ENCODE measurements at regions not wholly inside any gene's neighbourhood (a gene's known extent, or its start where the extent isn't known, plus 50 kb on each side); places are given as distances from the start of the nearest gene placed in this dataset.
"Not testable (repeated sequence)": the region's sequence is repeated elsewhere in the genome, so short reads cannot be mapped to it uniquely, and the experiment has no call there.

DNA sequence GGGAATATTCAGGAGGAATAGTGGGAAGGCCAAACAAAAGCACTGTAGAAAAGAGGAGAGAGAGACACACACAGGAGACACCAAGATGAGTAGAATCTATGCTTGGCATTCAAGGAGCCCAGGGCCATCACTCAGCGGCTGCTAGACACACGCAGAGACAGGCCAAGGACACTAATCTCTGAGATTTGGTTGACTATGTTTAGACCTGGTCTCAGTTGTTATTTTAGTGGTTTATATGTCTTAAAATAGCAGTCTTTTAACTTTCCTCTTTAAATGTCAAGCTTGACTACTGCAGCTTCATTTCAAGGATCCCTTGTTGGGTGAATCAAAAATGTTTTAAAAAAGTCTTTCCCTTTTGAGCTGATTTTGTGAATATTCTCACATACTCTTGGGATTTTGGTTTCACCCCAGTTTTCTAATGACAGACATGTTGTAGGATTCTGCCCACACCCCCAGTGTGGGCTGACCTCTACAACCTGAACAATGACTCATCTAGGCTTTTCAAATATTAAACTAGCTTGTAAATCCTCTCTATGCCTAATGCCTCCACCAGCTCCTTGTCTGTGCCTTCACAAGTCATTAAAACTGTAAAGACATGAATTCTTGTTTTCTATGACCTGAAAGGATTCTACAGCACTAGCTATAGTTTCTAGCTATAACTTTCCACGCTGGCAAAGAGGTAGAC, 142.7 kb upstream of the EXOC2 start:
- no peaks in the 10 kb centered on the region for H3K27me3 Mint-ChIP-seq (ENCODE audit: unreplicated experiment)
- TF ChIP-seq, protein P1, sequence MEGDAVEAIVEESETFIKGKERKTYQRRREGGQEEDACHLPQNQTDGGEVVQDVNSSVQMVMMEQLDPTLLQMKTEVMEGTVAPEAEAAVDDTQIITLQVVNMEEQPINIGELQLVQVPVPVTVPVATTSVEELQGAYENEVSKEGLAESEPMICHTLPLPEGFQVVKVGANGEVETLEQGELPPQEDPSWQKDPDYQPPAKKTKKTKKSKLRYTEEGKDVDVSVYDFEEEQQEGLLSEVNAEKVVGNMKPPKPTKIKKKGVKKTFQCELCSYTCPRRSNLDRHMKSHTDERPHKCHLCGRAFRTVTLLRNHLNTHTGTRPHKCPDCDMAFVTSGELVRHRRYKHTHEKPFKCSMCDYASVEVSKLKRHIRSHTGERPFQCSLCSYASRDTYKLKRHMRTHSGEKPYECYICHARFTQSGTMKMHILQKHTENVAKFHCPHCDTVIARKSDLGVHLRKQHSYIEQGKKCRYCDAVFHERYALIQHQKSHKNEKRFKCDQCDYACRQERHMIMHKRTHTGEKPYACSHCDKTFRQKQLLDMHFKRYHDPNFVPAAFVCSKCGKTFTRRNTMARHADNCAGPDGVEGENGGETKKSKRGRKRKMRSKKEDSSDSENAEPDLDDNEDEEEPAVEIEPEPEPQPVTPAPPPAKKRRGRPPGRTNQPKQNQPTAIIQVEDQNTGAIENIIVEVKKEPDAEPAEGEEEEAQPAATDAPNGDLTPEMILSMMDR (IDR thresholded peaks at IDR 0.05; ENCODE audit: unreplicated experiment) = no peak
- intact Hi-C loops (cut with micrococcal nuclease; ENCODE audit: unreplicated experiment) = no loop called here
- no peaks in the 10 kb centered on the region for H3K36me3 Mint-ChIP-seq (ENCODE audit: insufficient read depth, unreplicated experiment)
- peaks cover 4% of the 10 kb centered on the region for H3K9me3 Mint-ChIP-seq (ENCODE audit: low read depth, unreplicated experiment)
- BruUV-seq (replicated peaks) = no TSS peak
- DNase-seq = no peak
- peak overlapping the region; percentile 36 for H3K27ac Mint-ChIP-seq (ENCODE audit: unreplicated experiment)
- no peak overlapping the region for H3K4me3 Mint-ChIP-seq (ENCODE audit: low read depth, unreplicated experiment)
- H3K4me1 Mint-ChIP-seq (ENCODE audit: low read depth, unreplicated experiment) = peaks cover 14% of the 10 kb centered on the region
- CTCF ChIA-PET = interaction anchor here (0.6 to 1.1 kb wide), 3 partner anchors 35 to 1518 kb away, joined by 3 read pairs; no protein-coding TSS in a partner anchor

DNA sequence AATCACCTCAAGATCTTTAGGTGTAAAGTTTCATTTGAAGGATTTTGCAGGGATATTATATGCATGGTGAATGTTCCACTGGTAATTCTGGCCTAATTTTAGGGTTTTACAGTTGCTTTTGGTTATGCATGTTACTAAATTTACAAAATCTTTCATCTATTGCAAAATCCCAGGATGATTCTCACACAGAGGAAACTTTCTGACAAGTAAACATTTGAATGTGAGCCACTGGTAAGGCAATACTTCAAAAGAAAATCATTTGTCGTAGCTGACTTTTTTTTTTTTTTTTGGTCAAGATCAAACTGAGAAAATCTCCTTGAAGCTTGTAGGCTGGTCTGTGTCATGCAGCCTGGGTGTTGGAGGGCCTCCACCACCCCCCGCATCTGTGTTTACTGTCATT, 141.9 kb upstream of the EXOC2 start:
- Mint-ChIP-seq H3K9me3 (ENCODE audit: low read depth, unreplicated experiment) (peaks cover 2% of the 10 kb centered on the region), H3K27me3 (ENCODE audit: unreplicated experiment) (no peaks in the 10 kb centered on the region), H3K4me1 (ENCODE audit: low read depth, unreplicated experiment) (peaks cover 14% of the 10 kb centered on the region), H3K27ac (ENCODE audit: unreplicated experiment) (no peak overlapping the region), H3K4me3 (ENCODE audit: low read depth, unreplicated experiment) (no peak overlapping the region), H3K36me3 (ENCODE audit: insufficient read depth, unreplicated experiment) (no peaks in the 10 kb centered on the region)
- CTCF ChIA-PET = interaction anchor here (1.1 kb wide), 1 partner anchor 228 kb away, joined by 3 read pairs; no protein-coding TSS in a partner anchor
- DNase-seq = no peak
- BruUV-seq (replicated peaks) = no TSS peak
- TF ChIP-seq, protein P1 (IDR thresholded peaks at IDR 0.05; ENCODE audit: unreplicated experiment) = no peak
- intact Hi-C loops (cut with micrococcal nuclease; ENCODE audit: unreplicated experiment) = no loop called here

DNA sequence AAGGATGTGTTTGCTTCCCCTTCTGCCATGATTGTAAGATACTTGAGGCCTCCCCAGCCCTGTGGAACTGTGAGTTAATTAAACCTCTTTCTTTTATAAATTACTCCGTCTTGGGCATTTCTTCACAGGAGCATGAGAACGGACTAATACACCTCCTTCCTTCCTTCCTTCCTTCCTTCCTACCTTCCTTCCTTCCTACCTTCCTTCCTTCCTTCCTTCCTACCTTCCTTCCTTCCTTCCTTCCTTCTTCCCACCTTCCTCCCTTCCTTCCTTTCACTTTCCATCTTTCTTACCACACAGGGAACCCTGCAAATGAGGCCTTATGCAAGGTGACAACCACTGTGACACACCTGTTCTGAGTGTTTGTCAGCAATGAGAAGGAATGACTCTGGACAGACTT, 141.3 kb upstream of the EXOC2 start:
- Mint-ChIP-seq H3K4me1 (ENCODE audit: low read depth, unreplicated experiment) (peaks cover 14% of the 10 kb centered on the region), H3K9me3 (ENCODE audit: low read depth, unreplicated experiment) (peaks cover 2% of the 10 kb centered on the region), H3K4me3 (ENCODE audit: low read depth, unreplicated experiment) (no peak overlapping the region), H3K27me3 (ENCODE audit: unreplicated experiment) (no peaks in the 10 kb centered on the region), H3K36me3 (ENCODE audit: insufficient read depth, unreplicated experiment) (no peaks in the 10 kb centered on the region), H3K27ac (ENCODE audit: unreplicated experiment) (peak overlapping the region; percentile 2)
- BruUV-seq (replicated peaks) = no TSS peak
- intact Hi-C loops (cut with micrococcal nuclease; ENCODE audit: unreplicated experiment) = no loop called here
- TF ChIP-seq, protein P1 (IDR thresholded peaks at IDR 0.05; ENCODE audit: unreplicated experiment) = no peak
- DNase-seq = no peak
- CTCF ChIA-PET = no interaction called here

DNA sequence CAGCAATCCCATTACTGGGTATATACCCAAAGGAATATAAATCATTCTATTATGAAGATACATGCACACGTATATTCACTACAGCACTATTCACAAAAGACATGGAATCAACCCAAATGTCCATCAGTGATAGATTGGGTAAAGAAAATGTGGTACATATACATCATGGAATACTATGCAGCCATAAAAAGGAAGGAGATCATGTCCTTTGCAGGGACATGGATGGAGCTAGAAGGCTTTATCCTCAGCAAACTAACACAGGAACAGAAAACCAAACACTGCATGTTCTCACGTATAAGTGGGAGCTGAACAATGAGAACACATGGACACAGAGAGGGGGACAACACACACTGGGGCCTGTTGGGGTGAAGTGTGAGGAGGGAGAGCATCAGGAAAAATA, 139.9 kb upstream of the EXOC2 start:
- H3K4me3 Mint-ChIP-seq (ENCODE audit: low read depth, unreplicated experiment); H3K27ac Mint-ChIP-seq (ENCODE audit: unreplicated experiment); intact Hi-C loops (cut with micrococcal nuclease; ENCODE audit: unreplicated experiment); H3K27me3 Mint-ChIP-seq (ENCODE audit: unreplicated experiment); DNase-seq; CTCF ChIA-PET; H3K36me3 Mint-ChIP-seq (ENCODE audit: insufficient read depth, unreplicated experiment); BruUV-seq (replicated peaks); H3K9me3 Mint-ChIP-seq (ENCODE audit: low read depth, unreplicated experiment): not testable (repeated sequence)
- peaks cover 14% of the 10 kb centered on the region for H3K4me1 Mint-ChIP-seq (ENCODE audit: low read depth, unreplicated experiment)

DNA sequence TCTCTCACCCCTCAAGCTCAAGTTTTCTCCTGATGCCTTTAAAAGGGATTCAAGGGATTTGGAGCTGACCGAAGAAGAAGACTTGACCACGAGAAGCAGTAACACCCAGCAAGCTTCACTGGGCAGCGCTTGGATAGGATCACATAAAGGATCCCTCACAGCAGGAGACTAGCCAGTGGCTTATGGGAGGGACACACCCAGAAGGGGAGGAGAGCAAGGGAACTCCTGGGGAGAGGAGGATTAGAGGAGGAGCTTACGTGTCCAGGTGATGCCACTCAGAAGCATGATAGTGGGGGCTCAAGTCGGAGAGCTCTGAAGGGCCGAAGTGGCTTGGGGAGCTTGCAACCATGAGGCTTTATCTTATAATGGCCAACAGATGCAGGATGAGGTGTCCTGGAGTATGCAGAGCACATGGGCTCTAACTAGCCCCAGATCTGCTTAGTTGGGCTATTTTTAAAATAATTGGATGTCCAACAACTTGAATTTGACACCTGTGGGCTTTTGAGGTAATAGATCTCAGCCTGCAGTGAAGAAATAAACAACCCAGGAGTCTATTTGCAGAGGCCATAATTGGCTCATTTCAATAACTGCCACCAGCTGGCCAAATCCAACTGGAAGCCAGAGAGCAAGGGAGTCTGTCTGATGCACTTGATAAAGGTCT, 137.9 kb upstream of the EXOC2 start:
- Mint-ChIP-seq H3K27ac (ENCODE audit: unreplicated experiment) (no peak overlapping the region), H3K27me3 (ENCODE audit: unreplicated experiment) (no peaks in the 10 kb centered on the region), H3K36me3 (ENCODE audit: insufficient read depth, unreplicated experiment) (no peaks in the 10 kb centered on the region), H3K9me3 (ENCODE audit: low read depth, unreplicated experiment) (peaks cover 5% of the 10 kb centered on the region), H3K4me1 (ENCODE audit: low read depth, unreplicated experiment) (peaks cover 3% of the 10 kb centered on the region), H3K4me3 (ENCODE audit: low read depth, unreplicated experiment) (no peak overlapping the region)
- DNase-seq = no peak
- no TSS peak for BruUV-seq (replicated peaks)
- TF ChIP-seq, protein P1 (IDR thresholded peaks at IDR 0.05; ENCODE audit: unreplicated experiment) = no peak
- CTCF ChIA-PET = no interaction called here
- intact Hi-C loops (cut with micrococcal nuclease; ENCODE audit: unreplicated experiment) = no loop called here
